ENCODE measurements at regions not wholly inside any gene's neighbourhood (a gene's known extent, or its start where the extent isn't known, plus 50 kb on each side); places are given as distances from the start of the nearest gene placed in this dataset.

- no peak overlapping the region for H3K4me3 Mint-ChIP-seq
- no peaks in the 10 kb centered on the region for H3K4me1 Mint-ChIP-seq (ENCODE audit: low read depth)
- no peak for ATAC-seq (replicated peaks in 1 of 2)
- no peaks in the 10 kb centered on the region for H3K27me3 Mint-ChIP-seq (ENCODE audit: low read depth)
- H3K36me3 Mint-ChIP-seq (ENCODE audit: insufficient read depth in 2 of 2), result no peaks in the 10 kb centered on the region
- no peak overlapping the region for H3K27ac Mint-ChIP-seq
- no peak for DNase-seq
- peaks cover 4 to 5% of the 10 kb centered on the region in 2 donors for H3K9me3 Mint-ChIP-seq
Measured at GRCh38 chr11:92376146-92376599, 151.6 kb downstream of the FAT3 start.

GRCh38 chr11:92376680-92377079 is 152.1 kb downstream of the FAT3 start:
- ATAC-seq (replicated peaks in 1 of 2), result no peak
- H3K27me3 Mint-ChIP-seq (ENCODE audit: low read depth), result no peaks in the 10 kb centered on the region

GRCh38 chr11:92380882-92381281 is 156.3 kb downstream of the FAT3 start:
- Mint-ChIP-seq H3K4me3 (no peak overlapping the region), H3K27me3 (ENCODE audit: low read depth) (no peaks in the 10 kb centered on the region), H3K36me3 (ENCODE audit: insufficient read depth in 2 of 2) (no peaks in the 10 kb centered on the region), H3K9me3 (peaks cover 2% of the 10 kb centered on the region in 2 donors), H3K27ac (no peak overlapping the region), H3K4me1 (ENCODE audit: low read depth) (no peaks in the 10 kb centered on the region)
- ATAC-seq (replicated peaks in 1 of 2) (no peak), DNase-seq (no peak)

More at GRCh38 chr11:92376680-92377079, 152.1 kb downstream of the FAT3 start:
- no peak for DNase-seq
- no peak overlapping the region for H3K27ac Mint-ChIP-seq
- peaks cover 4 to 5% of the 10 kb centered on the region in 2 donors for H3K9me3 Mint-ChIP-seq
- H3K36me3 Mint-ChIP-seq (ENCODE audit: insufficient read depth in 2 of 2), result no peaks in the 10 kb centered on the region
- H3K4me3 Mint-ChIP-seq, result no peak overlapping the region
- H3K4me1 Mint-ChIP-seq (ENCODE audit: low read depth), result no peaks in the 10 kb centered on the region

- Mint-ChIP-seq H3K4me3 (no peak overlapping the region), H3K4me1 (ENCODE audit: low read depth) (no peaks in the 10 kb centered on the region), H3K9me3 (peaks cover 1 to 6% of the 10 kb centered on the region in 2 donors), H3K27me3 (ENCODE audit: low read depth) (no peaks in the 10 kb centered on the region), H3K27ac (no peak overlapping the region), H3K36me3 (ENCODE audit: insufficient read depth in 2 of 2) (no peaks in the 10 kb centered on the region)
- no peak for DNase-seq
- ATAC-seq (replicated peaks in 1 of 2), result no peak
Measured at GRCh38 chr11:92382311-92382710, 157.7 kb downstream of the FAT3 start.

GRCh38 chr11:92383430-92383829 is 158.8 kb downstream of the FAT3 start:
- Mint-ChIP-seq H3K4me1 (ENCODE audit: low read depth) (no peaks in the 10 kb centered on the region), H3K36me3 (ENCODE audit: insufficient read depth in 2 of 2) (no peaks in the 10 kb centered on the region), H3K9me3 (peaks cover 1 to 6% of the 10 kb centered on the region in 2 donors), H3K27ac (no peak overlapping the region), H3K4me3 (no peak overlapping the region), H3K27me3 (ENCODE audit: low read depth) (no peaks in the 10 kb centered on the region)
- DNase-seq (no peak), ATAC-seq (replicated peaks in 1 of 2) (no peak)

GRCh38 chr11:92384358-92384757 is 159.7 kb downstream of the FAT3 start:
- no peaks in the 10 kb centered on the region for H3K36me3 Mint-ChIP-seq (ENCODE audit: insufficient read depth in 2 of 2)
- ATAC-seq (replicated peaks in 1 of 2) (no peak), DNase-seq (no peak)
- no peak overlapping the region for H3K4me3 Mint-ChIP-seq
- H3K27me3 Mint-ChIP-seq (ENCODE audit: low read depth), result no peaks in the 10 kb centered on the region
- no peak overlapping the region for H3K27ac Mint-ChIP-seq
- peaks cover 1 to 6% of the 10 kb centered on the region in 2 donors for H3K9me3 Mint-ChIP-seq
- H3K4me1 Mint-ChIP-seq (ENCODE audit: low read depth), result no peaks in the 10 kb centered on the region

GRCh38 chr11:92384802-92385201 is 160.2 kb downstream of the FAT3 start:
- Mint-ChIP-seq H3K4me1 (ENCODE audit: low read depth) (no peaks in the 10 kb centered on the region), H3K27me3 (ENCODE audit: low read depth) (no peaks in the 10 kb centered on the region), H3K4me3 (no peak overlapping the region), H3K36me3 (ENCODE audit: insufficient read depth in 2 of 2) (no peaks in the 10 kb centered on the region), H3K27ac (no peak overlapping the region), H3K9me3 (peaks cover 1 to 5% of the 10 kb centered on the region in 2 donors)
- DNase-seq (no peak), ATAC-seq (replicated peaks in 1 of 2) (no peak)

GRCh38 chr11:92386577-92386976 is 162.0 kb downstream of the FAT3 start:
- no peak overlapping the region for H3K27ac Mint-ChIP-seq
- ATAC-seq (replicated peaks in 1 of 2) (no peak), DNase-seq (no peak)
- no peaks in the 10 kb centered on the region for H3K4me1 Mint-ChIP-seq (ENCODE audit: low read depth)
- H3K27me3 Mint-ChIP-seq (ENCODE audit: low read depth), result no peaks in the 10 kb centered on the region
- H3K36me3 Mint-ChIP-seq (ENCODE audit: insufficient read depth in 2 of 2), result no peaks in the 10 kb centered on the region
- peaks cover 1 to 4% of the 10 kb centered on the region in 2 donors for H3K9me3 Mint-ChIP-seq
- no peak overlapping the region for H3K4me3 Mint-ChIP-seq

GRCh38 chr11:92387859-92388258 is 163.2 kb downstream of the FAT3 start:
- no peak overlapping the region for H3K4me3 Mint-ChIP-seq
- H3K36me3 Mint-ChIP-seq (ENCODE audit: insufficient read depth in 2 of 2), result no peaks in the 10 kb centered on the region
- H3K9me3 Mint-ChIP-seq, result peaks cover 1 to 4% of the 10 kb centered on the region in 2 donors
- DNase-seq (no peak), ATAC-seq (replicated peaks in 1 of 2) (no peak)
- no peaks in the 10 kb centered on the region for H3K27me3 Mint-ChIP-seq (ENCODE audit: low read depth)
- no peaks in the 10 kb centered on the region for H3K4me1 Mint-ChIP-seq (ENCODE audit: low read depth)
- no peak overlapping the region for H3K27ac Mint-ChIP-seq

GRCh38 chr11:92388380-92388779 is 163.8 kb downstream of the FAT3 start:
- no peaks in the 10 kb centered on the region for H3K4me1 Mint-ChIP-seq (ENCODE audit: low read depth)
- H3K27me3 Mint-ChIP-seq (ENCODE audit: low read depth), result no peaks in the 10 kb centered on the region
- ATAC-seq (replicated peaks in 1 of 2) (no peak), DNase-seq (no peak)
- H3K27ac Mint-ChIP-seq, result no peak overlapping the region
- no peak overlapping the region for H3K4me3 Mint-ChIP-seq
- H3K9me3 Mint-ChIP-seq, result peaks cover 1 to 4% of the 10 kb centered on the region in 2 donors
- H3K36me3 Mint-ChIP-seq (ENCODE audit: insufficient read depth in 2 of 2), result no peaks in the 10 kb centered on the region

- no peak overlapping the region for H3K27ac Mint-ChIP-seq
Measured at GRCh38 chr11:92390783-92391182, 166.2 kb downstream of the FAT3 start.

GRCh38 chr11:92391364-92391763 is 166.7 kb downstream of the FAT3 start:
- Mint-ChIP-seq H3K27me3 (ENCODE audit: low read depth) (no peaks in the 10 kb centered on the region), H3K4me3 (no peak overlapping the region), H3K36me3 (ENCODE audit: insufficient read depth in 2 of 2) (no peaks in the 10 kb centered on the region), H3K4me1 (ENCODE audit: low read depth) (no peaks in the 10 kb centered on the region), H3K27ac (no peak overlapping the region), H3K9me3 (peaks cover 1 to 4% of the 10 kb centered on the region in 2 donors)
- ATAC-seq (replicated peaks in 1 of 2) (no peak), DNase-seq (no peak)

More at GRCh38 chr11:92390783-92391182, 166.2 kb downstream of the FAT3 start:
- Mint-ChIP-seq H3K27me3 (ENCODE audit: low read depth) (no peaks in the 10 kb centered on the region), H3K36me3 (ENCODE audit: insufficient read depth in 2 of 2) (no peaks in the 10 kb centered on the region), H3K9me3 (peaks cover 1 to 4% of the 10 kb centered on the region in 2 donors), H3K4me1 (ENCODE audit: low read depth) (no peaks in the 10 kb centered on the region), H3K4me3 (no peak overlapping the region)
- ATAC-seq (replicated peaks in 1 of 2) (no peak), DNase-seq (no peak)

GRCh38 chr11:92391808-92392207 is 167.2 kb downstream of the FAT3 start:
- Mint-ChIP-seq H3K27ac (no peak overlapping the region), H3K4me3 (no peak overlapping the region), H3K36me3 (ENCODE audit: insufficient read depth in 2 of 2) (no peaks in the 10 kb centered on the region), H3K27me3 (ENCODE audit: low read depth) (no peaks in the 10 kb centered on the region), H3K9me3 (peaks cover 1 to 3% of the 10 kb centered on the region in 2 donors), H3K4me1 (ENCODE audit: low read depth) (no peaks in the 10 kb centered on the region)
- no peak for ATAC-seq (replicated peaks in 1 of 2)
- no peak for DNase-seq

GRCh38 chr11:92393218-92393617 is 168.6 kb downstream of the FAT3 start:
- no peak overlapping the region for H3K4me3 Mint-ChIP-seq
- H3K4me1 Mint-ChIP-seq (ENCODE audit: low read depth), result no peaks in the 10 kb centered on the region
- no peak for DNase-seq
- H3K36me3 Mint-ChIP-seq (ENCODE audit: insufficient read depth in 2 of 2), result no peaks in the 10 kb centered on the region
- H3K27ac Mint-ChIP-seq, result no peak overlapping the region
- peaks cover 0 to 2% of the 10 kb centered on the region in 2 donors for H3K9me3 Mint-ChIP-seq
- H3K27me3 Mint-ChIP-seq (ENCODE audit: low read depth), result no peaks in the 10 kb centered on the region
- no peak for ATAC-seq (replicated peaks in 1 of 2)

Measured in activated T-cell treated with anti-CD3 and anti-CD28 coated beads, Interleukin-2, amount 50 U/mL, for 72 hours (primary cell).